Karpas-422 (cell line): ENCODE measurements at regions not wholly inside any gene's neighbourhood (a gene's known extent, or its start where the extent isn't known, plus 50 kb on each side); places are given as distances from the start of the nearest gene placed in this dataset.

ENCODE experiments used
- DNase-seq: peaks from one replicate; pipeline ENCODE4 v3.0.0-alpha.2; 2015
- H2AFZ ChIP-seq: fragments of 200-600 bp; sonication (generic); 2 replicates; pipeline ENCODE4 v1.6.1; 2014; ENCODE audit warnings: antibody characterized with exemption, low read length, mixed read lengths
- H3K27ac ChIP-seq: fragments of 200-600 bp; sonication (generic); 2 replicates; pipeline ENCODE4 v1.5.1; 2014; ENCODE audit warnings: mild to moderate bottlenecking, low read length, moderate library complexity
- H3K27me3 ChIP-seq: fragments of 200-600 bp; sonication (generic); 2 replicates; pipeline ENCODE4 v1.6.1; 2014; ENCODE audit warnings: low read length, mixed read lengths
- H3K36me3 ChIP-seq: fragments of 200-600 bp; sonication (generic); 2 replicates; pipeline ENCODE4 v1.6.1; 2014; ENCODE audit warnings: low read length, mixed read lengths; ENCODE audit not compliant: insufficient read depth
- H3K4me1 ChIP-seq: fragments of 200-600 bp; sonication (generic); 2 replicates; pipeline ENCODE4 v1.6.1; 2014; ENCODE audit warnings: mild to moderate bottlenecking, low read length, mixed read lengths
- H3K4me2 ChIP-seq: fragments of 200-600 bp; sonication (generic); 2 replicates; pipeline ENCODE4 v1.6.1; 2014; ENCODE audit warnings: low read length, low read depth, mild to moderate bottlenecking; ENCODE audit not compliant: poor library complexity, severe bottlenecking
- H3K4me3 ChIP-seq: fragments of 200-600 bp; sonication (generic); 2 replicates; pipeline ENCODE4 v1.5.1; 2014; ENCODE audit warnings: mild to moderate bottlenecking, antibody characterized with exemption, low read length, mixed read lengths
- H3K79me2 ChIP-seq: fragments of 200-600 bp; sonication (generic); 2 replicates; pipeline ENCODE4 v1.6.1; 2014; ENCODE audit warnings: mild to moderate bottlenecking, low read length, mixed read lengths
- H3K9ac ChIP-seq: fragments of 200-600 bp; sonication (generic); 2 replicates; pipeline ENCODE4 v1.6.0; 2014; ENCODE audit warnings: low read length
- H3K9me2 ChIP-seq: fragments of 200-600 bp; sonication (generic), shearing (Covaris generic); replicated peaks from 2 replicates; pipeline ENCODE4 v1.6.0; 2014; ENCODE audit warnings: mild to moderate bottlenecking, low read length, moderate library complexity; ENCODE audit not compliant: insufficient read depth
- H3K9me3 ChIP-seq: fragments of 300-700, 200-600 bp; sonication (generic); 2 replicates; pipeline ENCODE4 v1.6.1; 2014; ENCODE audit warnings: low read length, mixed read lengths
- H4K20me1 ChIP-seq: fragments of 200-600 bp; sonication (generic); 2 replicates; pipeline ENCODE4 v1.6.1; 2014; ENCODE audit warnings: mild to moderate bottlenecking, antibody characterized with exemption, low read length, low read depth; ENCODE audit not compliant: insufficient read depth

- Histone ChIP-seq H3K4me2 (no peak overlapping the region), H3K4me1 (no peaks in the 10 kb centered on the region), H3K4me3 (no peak overlapping the region), H2AFZ (no peak overlapping the region), H4K20me1 (no peaks in the 10 kb centered on the region), H3K79me2 (no peaks in the 10 kb centered on the region), H3K27ac (no peak overlapping the region), H3K9me2 (no peaks in the 10 kb centered on the region), H3K9ac (no peak overlapping the region), H3K36me3 (no peaks in the 10 kb centered on the region), H3K27me3 (no peaks in the 10 kb centered on the region), H3K9me3 (no peaks in the 10 kb centered on the region)
- no peak for DNase-seq
These were observed 148.7 kb upstream of the GPR26 start for GRCh38 chr10:123517426-123517825.

GRCh38 chr10:123517901-123518300 lies 148.3 kb upstream of the GPR26 start:
- Histone ChIP-seq H3K9ac (no peak overlapping the region), H3K36me3 (no peaks in the 10 kb centered on the region), H3K27me3 (no peaks in the 10 kb centered on the region), H3K4me2 (no peak overlapping the region), H3K9me2 (no peaks in the 10 kb centered on the region), H3K4me3 (no peak overlapping the region), H3K4me1 (peaks cover 4% of the 10 kb centered on the region), H2AFZ (no peak overlapping the region), H3K79me2 (no peaks in the 10 kb centered on the region), H4K20me1 (no peaks in the 10 kb centered on the region), H3K9me3 (no peaks in the 10 kb centered on the region), H3K27ac (no peak overlapping the region)
- no peak for DNase-seq

GRCh38 chr10:123518765-123519164 lies 147.4 kb upstream of the GPR26 start:
- Histone ChIP-seq H3K36me3 (no peaks in the 10 kb centered on the region), H4K20me1 (no peaks in the 10 kb centered on the region), H3K9ac (no peak overlapping the region), H3K27ac (no peak overlapping the region), H3K4me2 (no peak overlapping the region), H3K4me1 (peaks cover 6% of the 10 kb centered on the region), H3K27me3 (no peaks in the 10 kb centered on the region), H3K4me3 (no peak overlapping the region), H3K9me3 (no peaks in the 10 kb centered on the region), H2AFZ (no peak overlapping the region), H3K79me2 (no peaks in the 10 kb centered on the region), H3K9me2 (no peaks in the 10 kb centered on the region)
- no peak for DNase-seq

- no peak overlapping the region for H3K27ac ChIP-seq
- H3K4me2 ChIP-seq, result no peak overlapping the region
- H4K20me1 ChIP-seq, result no peaks in the 10 kb centered on the region
- no peaks in the 10 kb centered on the region for H3K9me3 ChIP-seq
- peaks cover 6% of the 10 kb centered on the region for H3K4me1 ChIP-seq
- no peak for DNase-seq
- H3K36me3 ChIP-seq, result no peaks in the 10 kb centered on the region
- no peaks in the 10 kb centered on the region for H3K79me2 ChIP-seq
- H3K9me2 ChIP-seq, result no peaks in the 10 kb centered on the region
- no peak overlapping the region for H3K4me3 ChIP-seq
- no peaks in the 10 kb centered on the region for H3K27me3 ChIP-seq
- no peak overlapping the region for H2AFZ ChIP-seq
- no peak overlapping the region for H3K9ac ChIP-seq
These were observed 146.3 kb upstream of the GPR26 start for GRCh38 chr10:123519861-123520260.

GRCh38 chr10:123521076-123521475 lies 145.1 kb upstream of the GPR26 start:
- Histone ChIP-seq H3K4me1 (peaks cover 6% of the 10 kb centered on the region), H3K27ac (no peak overlapping the region)
- no peak for DNase-seq

GRCh38 chr10:123521556-123521955 lies 144.6 kb upstream of the GPR26 start:
- H3K27ac ChIP-seq, result no peak overlapping the region
- H3K4me1 ChIP-seq, result peaks cover 6% of the 10 kb centered on the region
- no peak overlapping the region for H2AFZ ChIP-seq
- H3K27me3 ChIP-seq, result no peaks in the 10 kb centered on the region
- DNase-seq, result no peak
- H3K4me2 ChIP-seq, result no peak overlapping the region
- no peaks in the 10 kb centered on the region for H4K20me1 ChIP-seq
- no peaks in the 10 kb centered on the region for H3K9me2 ChIP-seq
- no peak overlapping the region for H3K4me3 ChIP-seq
- no peaks in the 10 kb centered on the region for H3K79me2 ChIP-seq
- no peaks in the 10 kb centered on the region for H3K36me3 ChIP-seq
- no peak overlapping the region for H3K9ac ChIP-seq
- H3K9me3 ChIP-seq, result no peaks in the 10 kb centered on the region

More at GRCh38 chr10:123521076-123521475, 145.1 kb upstream of the GPR26 start:
- no peaks in the 10 kb centered on the region for H4K20me1 ChIP-seq
- no peaks in the 10 kb centered on the region for H3K27me3 ChIP-seq
- H3K4me3 ChIP-seq, result no peak overlapping the region
- no peak overlapping the region for H3K4me2 ChIP-seq
- no peaks in the 10 kb centered on the region for H3K9me3 ChIP-seq
- H2AFZ ChIP-seq, result no peak overlapping the region
- no peak overlapping the region for H3K9ac ChIP-seq
- no peaks in the 10 kb centered on the region for H3K79me2 ChIP-seq
- no peaks in the 10 kb centered on the region for H3K9me2 ChIP-seq
- no peaks in the 10 kb centered on the region for H3K36me3 ChIP-seq

- Histone ChIP-seq H3K9me3 (no peaks in the 10 kb centered on the region), H3K79me2 (no peaks in the 10 kb centered on the region), H3K4me2 (no peak overlapping the region), H4K20me1 (no peaks in the 10 kb centered on the region), H3K36me3 (no peaks in the 10 kb centered on the region), H3K4me1 (peaks cover 6% of the 10 kb centered on the region), H3K27me3 (no peaks in the 10 kb centered on the region), H3K9ac (no peak overlapping the region), H3K27ac (no peak overlapping the region), H3K9me2 (no peaks in the 10 kb centered on the region), H2AFZ (no peak overlapping the region), H3K4me3 (no peak overlapping the region)
- no peak for DNase-seq
These were observed 143.3 kb upstream of the GPR26 start for GRCh38 chr10:123522702-123523312.

- Histone ChIP-seq H3K4me2 (no peak overlapping the region), H3K9ac (no peak overlapping the region), H3K27ac (no peak overlapping the region), H4K20me1 (no peaks in the 10 kb centered on the region), H3K27me3 (no peaks in the 10 kb centered on the region), H3K9me3 (no peaks in the 10 kb centered on the region), H3K79me2 (no peaks in the 10 kb centered on the region), H3K9me2 (no peaks in the 10 kb centered on the region), H3K36me3 (no peaks in the 10 kb centered on the region), H3K4me3 (no peak overlapping the region), H3K4me1 (peaks cover 6% of the 10 kb centered on the region), H2AFZ (no peak overlapping the region)
- no peak for DNase-seq
These were observed 142.3 kb upstream of the GPR26 start for GRCh38 chr10:123523833-123524232.
